ENCODE measurements at regions not wholly inside any gene's neighbourhood (a gene's known extent, or its start where the extent isn't known, plus 50 kb on each side); places are given as distances from the start of the nearest gene placed in this dataset.

DNA sequence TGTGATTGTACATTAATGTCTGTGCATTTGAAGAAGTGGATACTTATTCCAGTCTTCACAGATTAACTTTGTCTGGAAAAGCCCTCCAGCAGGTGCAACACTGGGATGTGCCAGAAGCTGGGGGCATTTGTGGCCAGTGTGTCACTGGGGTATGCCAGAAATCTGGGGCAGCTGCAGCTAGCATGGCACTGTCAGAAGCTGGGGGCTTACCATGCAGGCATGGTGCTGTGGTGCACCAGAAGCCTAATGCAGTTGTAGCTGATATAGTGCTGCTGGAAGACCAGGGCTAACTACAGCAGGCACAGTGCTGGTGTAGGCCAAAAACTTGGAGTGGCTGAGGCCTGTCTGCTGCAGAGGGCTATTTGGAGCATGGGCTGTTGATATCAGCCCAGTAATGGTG, 270.1 kb downstream of the STK31 start:
- TF ChIP-seq CTCF (IDR thresholded peaks at IDR 0.05) (no peak), POLR2A (IDR thresholded peaks at IDR 0.05) (no peak)
- H3K36me3 ChIP-seq, result no peaks in the 10 kb centered on the region
- no peaks in the 10 kb centered on the region for H3K4me1 ChIP-seq
- peaks cover 0 to 3% (median 0%) of the 10 kb centered on the region in 4 donors for H3K9me3 ChIP-seq
- no peak overlapping the region for H3K4me3 ChIP-seq
- no peak for DNase-seq
- no peak overlapping the region for H3K27ac ChIP-seq
- no peaks in the 10 kb centered on the region for H3K27me3 ChIP-seq

GRCh38 chr7:23981314-23981713, 271.3 kb downstream of the STK31 start:
- no peak overlapping the region for H3K27ac ChIP-seq
- no peaks in the 10 kb centered on the region for H3K27me3 ChIP-seq
- peaks cover 0 to 3% (median 0%) of the 10 kb centered on the region in 4 donors for H3K9me3 ChIP-seq
- no peaks in the 10 kb centered on the region for H3K4me1 ChIP-seq
- TF ChIP-seq CTCF (IDR thresholded peaks at IDR 0.05), result no peak
- TF ChIP-seq POLR2A (IDR thresholded peaks at IDR 0.05), result no peak
- no peak for DNase-seq
- no peak overlapping the region for H3K4me3 ChIP-seq
- H3K36me3 ChIP-seq, result no peaks in the 10 kb centered on the region

GRCh38 chr7:23981758-23982157, 271.7 kb downstream of the STK31 start:
- Histone ChIP-seq H3K27ac (no peak overlapping the region), H3K4me3 (no peak overlapping the region), H3K4me1 (no peaks in the 10 kb centered on the region), H3K27me3 (no peaks in the 10 kb centered on the region), H3K9me3 (peaks cover 0 to 3% (median 0%) of the 10 kb centered on the region in 4 donors), H3K36me3 (no peaks in the 10 kb centered on the region)
- TF ChIP-seq POLR2A (IDR thresholded peaks at IDR 0.05) (no peak), CTCF (IDR thresholded peaks at IDR 0.05) (no peak)
- DNase-seq, result no peak

GRCh38 chr7:24005517-24005916, 278.5 kb upstream of the NPY start:
- Histone ChIP-seq H3K4me1 (no peaks in the 10 kb centered on the region), H3K27ac (no peak overlapping the region), H3K27me3 (no peaks in the 10 kb centered on the region), H3K36me3 (no peaks in the 10 kb centered on the region), H3K9me3 (no peaks in the 10 kb centered on the region), H3K4me3 (no peak overlapping the region)
- no peak for TF ChIP-seq POLR2A (IDR thresholded peaks at IDR 0.05)
- no peak for TF ChIP-seq CTCF (IDR thresholded peaks at IDR 0.05)
- DNase-seq, result no peak

DNA sequence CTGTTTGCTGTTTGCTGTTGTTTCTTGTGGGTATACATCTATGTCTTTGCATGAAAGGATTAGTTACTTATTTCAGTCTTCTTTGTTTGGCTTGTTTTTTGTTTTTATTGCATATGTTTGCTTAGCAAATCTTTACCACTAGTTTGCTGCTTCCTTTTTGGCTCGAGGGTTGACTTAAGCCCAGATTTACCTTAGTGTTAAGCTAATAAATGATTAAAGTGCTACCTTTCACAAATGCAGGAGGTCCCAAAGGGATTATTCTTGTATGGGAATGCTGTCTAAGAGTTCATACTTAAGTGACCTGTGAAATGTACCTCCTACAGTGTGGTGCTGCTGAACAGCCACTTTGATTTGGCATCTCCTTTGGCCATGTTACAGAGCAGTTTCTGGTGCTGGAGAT, 273.5 kb upstream of the NPY start:
- no peak overlapping the region for H3K27ac ChIP-seq
- H3K4me3 ChIP-seq, result no peak overlapping the region

More for the DNA sequence above, 273.5 kb upstream of the NPY start:
- Histone ChIP-seq H3K4me1 (no peaks in the 10 kb centered on the region), H3K27me3 (no peaks in the 10 kb centered on the region), H3K9me3 (no peaks in the 10 kb centered on the region), H3K36me3 (no peaks in the 10 kb centered on the region)
- DNase-seq, result no peak
- TF ChIP-seq POLR2A (IDR thresholded peaks at IDR 0.05) (no peak), CTCF (IDR thresholded peaks at IDR 0.05) (no peak)
